Type B pancreatic cell (in vitro differentiated cells): ENCODE measurements at regions not wholly inside any gene's neighbourhood (a gene's known extent, or its start where the extent isn't known, plus 50 kb on each side); places are given as distances from the start of the nearest gene placed in this dataset.

Experiments
- DNase-seq: peaks from one replicate; pipeline ENCODE4 v3.0.0; 2021; ENCODE audit warnings: mixed read lengths; ENCODE audit not compliant: unreplicated experiment; ENCODE audit errors: extremely low spot score
- H3K27ac Mint-ChIP-seq: 2 replicates; pipeline ENCODE4 v1.8.0; 2021; ENCODE audit warnings: mild to moderate bottlenecking, mixed read lengths
- H3K27me3 Mint-ChIP-seq: 2 replicates; pipeline ENCODE4 v1.8.0; 2021; ENCODE audit warnings: mixed read lengths
- H3K36me3 Mint-ChIP-seq: 2 replicates; pipeline ENCODE4 v1.8.0; 2021; ENCODE audit warnings: mixed read lengths
- H3K4me1 Mint-ChIP-seq: one replicate; pipeline ENCODE4 v1.8.0; 2021; ENCODE audit warnings: mixed read lengths; ENCODE audit not compliant: unreplicated experiment
- H3K4me3 Mint-ChIP-seq: 2 replicates; pipeline ENCODE4 v1.8.0; 2021; ENCODE audit warnings: mild to moderate bottlenecking, mixed read lengths
- H3K9me3 Mint-ChIP-seq: 2 replicates; pipeline ENCODE4 v1.8.0; 2021; ENCODE audit warnings: mixed read lengths
- CTCF ChIP-seq: fragments of 200-600 bp; sonication (generic); conservative IDR thresholded peaks from 2 replicates; pipeline ENCODE4 v1.5.0; 2021; ENCODE audit warnings: antibody characterized with exemption, mild to moderate bottlenecking

GRCh38 chr11:28505232-28505631 lies 397.0 kb downstream of the METTL15 start:
- no peaks in the 10 kb centered on the region for H3K36me3 Mint-ChIP-seq
- H3K9me3 Mint-ChIP-seq: peaks cover 9% of the 10 kb centered on the region
- H3K27me3 Mint-ChIP-seq: no peaks in the 10 kb centered on the region
- no peak overlapping the region for H3K27ac Mint-ChIP-seq
- no peaks in the 10 kb centered on the region for H3K4me1 Mint-ChIP-seq
- TF ChIP-seq CTCF: no peak
- no peak overlapping the region for H3K4me3 Mint-ChIP-seq
- DNase-seq: no peak

DNA sequence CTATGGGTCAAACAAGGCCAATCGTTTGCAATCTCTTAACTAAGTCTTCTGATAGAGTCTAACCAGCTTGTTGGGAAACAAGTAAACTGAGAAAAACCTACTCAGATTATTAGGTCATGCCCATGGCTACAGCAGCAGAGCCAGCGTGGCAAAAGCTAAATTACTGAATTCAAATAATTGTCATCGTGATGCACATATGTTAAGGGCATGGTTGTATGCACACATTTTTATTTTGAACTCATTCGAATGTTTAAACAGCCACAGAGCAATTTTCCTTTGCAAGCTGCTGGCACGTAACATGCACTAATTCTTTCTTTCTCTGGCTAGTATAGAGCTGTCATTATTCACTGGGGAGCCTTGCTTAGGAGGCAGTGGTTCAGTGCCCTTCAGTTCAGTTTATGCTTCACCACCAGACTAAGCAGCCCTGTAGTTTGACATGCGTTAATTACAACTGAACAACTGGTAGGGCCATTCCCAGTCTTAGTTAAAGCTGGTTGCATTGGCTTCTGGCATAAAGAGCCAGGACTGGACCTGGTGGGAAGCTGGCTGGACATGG lies 396.4 kb downstream of the METTL15 start:
- Mint-ChIP-seq H3K27me3 (no peaks in the 10 kb centered on the region), H3K9me3 (peaks cover 9% of the 10 kb centered on the region), H3K4me3 (no peak overlapping the region), H3K36me3 (no peaks in the 10 kb centered on the region), H3K4me1 (no peaks in the 10 kb centered on the region), H3K27ac (no peak overlapping the region)
- no peak for TF ChIP-seq CTCF
- DNase-seq: no peak

- Mint-ChIP-seq H3K9me3 (no peaks in the 10 kb centered on the region), H3K4me1 (no peaks in the 10 kb centered on the region), H3K4me3 (no peak overlapping the region), H3K27ac (no peak overlapping the region), H3K27me3 (no peaks in the 10 kb centered on the region), H3K36me3 (no peaks in the 10 kb centered on the region)
- no peak for DNase-seq
- TF ChIP-seq CTCF: no peak
These were observed 387.1 kb downstream of the METTL15 start for GRCh38 chr11:28495333-28495732.

GRCh38 chr11:28491431-28491830 lies 383.2 kb downstream of the METTL15 start:
- H3K36me3 Mint-ChIP-seq: peaks cover 4% of the 10 kb centered on the region
- no peak overlapping the region for H3K4me3 Mint-ChIP-seq
- DNase-seq: no peak
- peaks cover 3% of the 10 kb centered on the region for H3K9me3 Mint-ChIP-seq
- H3K27me3 Mint-ChIP-seq: no peaks in the 10 kb centered on the region
- H3K27ac Mint-ChIP-seq: no peak overlapping the region
- H3K4me1 Mint-ChIP-seq: no peaks in the 10 kb centered on the region
- no peak for TF ChIP-seq CTCF

DNA sequence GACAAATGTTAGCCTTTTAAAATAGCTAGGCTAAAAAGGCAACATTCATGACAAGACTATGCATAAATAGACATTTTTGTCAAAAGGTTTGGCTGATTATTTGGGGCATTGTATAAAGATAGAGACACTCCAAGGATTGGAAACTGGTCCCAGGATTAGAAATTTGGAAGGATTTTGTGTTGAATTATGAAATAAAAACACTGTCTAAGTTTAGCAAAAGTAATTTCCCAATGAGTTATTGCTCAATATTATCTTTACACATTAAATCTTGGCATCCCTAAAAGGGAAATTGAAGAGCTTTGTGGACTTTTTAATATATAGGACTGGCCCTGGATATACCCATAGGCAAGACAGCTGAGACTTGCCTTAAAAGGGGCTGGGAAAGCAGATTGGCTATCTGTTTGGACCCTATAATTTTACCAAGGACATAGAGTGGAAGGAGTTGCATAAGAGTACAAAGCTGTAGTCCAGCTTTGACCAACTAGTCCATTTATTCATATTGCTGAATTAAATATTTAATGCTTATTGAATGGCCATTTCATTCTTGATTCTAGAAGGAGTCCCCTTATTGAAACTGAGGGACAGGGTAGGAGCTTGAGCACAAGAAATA lies 382.7 kb downstream of the METTL15 start:
- no peak for TF ChIP-seq CTCF
- Mint-ChIP-seq H3K27me3 (no peaks in the 10 kb centered on the region), H3K9me3 (peaks cover 3% of the 10 kb centered on the region), H3K4me3 (no peak overlapping the region), H3K27ac (no peak overlapping the region), H3K4me1 (no peaks in the 10 kb centered on the region), H3K36me3 (peaks cover 4% of the 10 kb centered on the region)
- DNase-seq: no peak
